ENCODE measurements at regions not wholly inside any gene's neighbourhood (a gene's known extent, or its start where the extent isn't known, plus 50 kb on each side); places are given as distances from the start of the nearest gene placed in this dataset.

DNA sequence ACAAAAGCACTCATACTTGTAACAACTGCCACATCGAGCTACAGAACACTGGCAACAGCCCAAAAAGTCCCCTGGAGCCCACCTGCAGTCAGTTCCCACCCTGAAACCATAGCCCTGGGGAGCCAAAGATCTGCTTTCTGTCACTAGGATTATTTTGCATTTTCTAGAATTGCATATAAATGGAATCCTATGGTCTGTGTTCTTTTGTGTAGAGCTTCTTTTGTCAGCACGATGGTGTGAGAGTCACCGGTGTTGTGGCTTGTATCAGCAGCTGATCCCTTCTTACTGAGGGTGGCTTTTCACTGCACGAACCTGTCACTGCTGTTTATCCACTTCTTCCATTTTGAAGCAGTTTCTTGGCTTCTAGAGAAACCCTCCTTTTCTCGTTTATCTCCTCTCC is 60.1 kb upstream of the PRR23E start:
- DNase-seq, result no peak
- TF ChIP-seq, protein P1, sequence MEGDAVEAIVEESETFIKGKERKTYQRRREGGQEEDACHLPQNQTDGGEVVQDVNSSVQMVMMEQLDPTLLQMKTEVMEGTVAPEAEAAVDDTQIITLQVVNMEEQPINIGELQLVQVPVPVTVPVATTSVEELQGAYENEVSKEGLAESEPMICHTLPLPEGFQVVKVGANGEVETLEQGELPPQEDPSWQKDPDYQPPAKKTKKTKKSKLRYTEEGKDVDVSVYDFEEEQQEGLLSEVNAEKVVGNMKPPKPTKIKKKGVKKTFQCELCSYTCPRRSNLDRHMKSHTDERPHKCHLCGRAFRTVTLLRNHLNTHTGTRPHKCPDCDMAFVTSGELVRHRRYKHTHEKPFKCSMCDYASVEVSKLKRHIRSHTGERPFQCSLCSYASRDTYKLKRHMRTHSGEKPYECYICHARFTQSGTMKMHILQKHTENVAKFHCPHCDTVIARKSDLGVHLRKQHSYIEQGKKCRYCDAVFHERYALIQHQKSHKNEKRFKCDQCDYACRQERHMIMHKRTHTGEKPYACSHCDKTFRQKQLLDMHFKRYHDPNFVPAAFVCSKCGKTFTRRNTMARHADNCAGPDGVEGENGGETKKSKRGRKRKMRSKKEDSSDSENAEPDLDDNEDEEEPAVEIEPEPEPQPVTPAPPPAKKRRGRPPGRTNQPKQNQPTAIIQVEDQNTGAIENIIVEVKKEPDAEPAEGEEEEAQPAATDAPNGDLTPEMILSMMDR (IDR thresholded peaks at IDR 0.05), result no peak
- intact Hi-C loops (cut with DNase I), result no loop called here
- H3K9ac ChIP-seq (ENCODE audit: low read depth in 2 of 2, low read length in 2 of 2), result no peak overlapping the region
- H3K27ac ChIP-seq, result no peak overlapping the region
- H3K9me3 ChIP-seq, result no peaks in the 10 kb centered on the region
- H3K4me1 ChIP-seq, result no peaks in the 10 kb centered on the region
- H3K36me3 ChIP-seq, result no peaks in the 10 kb centered on the region
- H3K27me3 ChIP-seq, result peaks cover 29% of the 10 kb centered on the region
- no peak overlapping the region for H3K4me3 ChIP-seq

DNA sequence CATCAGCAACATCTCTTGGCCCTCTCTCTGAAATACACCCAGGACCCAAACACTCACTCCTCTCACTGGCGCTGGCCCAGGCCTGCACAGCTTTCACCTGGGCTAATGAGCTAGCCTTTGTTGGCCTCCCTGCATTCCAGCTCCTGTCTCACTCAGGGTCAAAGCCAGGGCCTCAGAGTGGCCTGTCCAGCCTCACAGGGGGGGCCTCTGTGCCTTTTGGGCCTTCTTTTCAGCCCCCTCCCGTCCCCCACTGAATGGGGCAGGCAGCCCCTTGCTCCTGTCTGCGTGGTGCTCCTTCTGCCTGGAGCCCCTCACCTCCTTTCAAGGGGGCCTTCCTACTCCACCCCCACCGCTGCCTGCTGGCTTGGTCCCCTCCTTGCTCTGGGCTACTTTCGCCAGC is 59.0 kb upstream of the PRR23E start:
- TF ChIP-seq, protein P1 (IDR thresholded peaks at IDR 0.05), result no peak
- Histone ChIP-seq H3K27ac (no peak overlapping the region), H3K36me3 (no peaks in the 10 kb centered on the region), H3K9me3 (no peaks in the 10 kb centered on the region), H3K27me3 (peaks cover 29% of the 10 kb centered on the region), H3K9ac (ENCODE audit: low read depth in 2 of 2, low read length in 2 of 2) (no peak overlapping the region), H3K4me3 (no peak overlapping the region), H3K4me1 (no peaks in the 10 kb centered on the region)
- intact Hi-C loops (cut with DNase I), result no loop called here
- DNase-seq, result no peak

DNA sequence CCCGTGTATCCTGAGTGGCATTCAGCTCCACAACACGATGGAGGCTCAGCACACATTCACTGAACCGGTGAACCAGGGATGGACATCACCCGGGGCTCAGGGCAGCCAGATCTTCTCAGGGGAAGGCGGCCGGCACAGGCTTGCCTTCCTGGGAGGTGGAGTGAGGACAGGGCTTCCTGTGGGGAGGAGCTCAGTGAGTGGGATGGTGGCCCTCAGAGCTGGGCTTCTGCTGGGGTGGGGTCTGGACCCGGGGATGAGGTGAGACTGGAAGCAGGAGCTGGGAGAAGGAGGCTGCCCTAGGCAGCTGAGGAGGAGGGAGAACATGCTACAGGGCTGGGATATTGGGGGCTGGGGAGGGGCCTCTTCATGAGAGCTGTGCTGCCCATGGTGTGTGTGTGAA is 58.5 kb upstream of the PRR23E start:
- Histone ChIP-seq H3K9me3 (no peaks in the 10 kb centered on the region), H3K36me3 (no peaks in the 10 kb centered on the region), H3K9ac (ENCODE audit: low read depth in 2 of 2, low read length in 2 of 2) (no peak overlapping the region), H3K27me3 (peaks cover 29% of the 10 kb centered on the region), H3K27ac (no peak overlapping the region), H3K4me1 (no peaks in the 10 kb centered on the region), H3K4me3 (no peak overlapping the region)
- no peak for DNase-seq
- TF ChIP-seq, protein P1 (IDR thresholded peaks at IDR 0.05), result no peak
- intact Hi-C loops (cut with DNase I), result no loop called here

DNA sequence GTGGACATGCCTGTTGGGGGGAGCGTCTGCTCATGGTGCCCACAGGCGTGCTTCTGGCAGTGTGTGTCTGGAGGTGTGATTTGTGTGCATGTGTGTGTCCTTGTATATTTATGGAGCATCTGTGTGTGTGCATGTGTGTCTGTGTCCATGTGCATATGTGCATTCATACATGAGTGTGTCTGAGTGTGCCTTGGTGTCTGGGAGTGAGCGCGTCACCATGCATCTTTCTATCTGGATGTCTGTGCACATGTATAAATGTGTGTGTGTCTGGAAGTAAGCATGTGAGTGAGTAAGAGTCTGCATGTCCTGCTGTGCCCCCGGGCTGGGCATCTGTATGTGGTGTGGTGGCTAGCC is 58.1 kb upstream of the PRR23E start:
- intact Hi-C loops (cut with DNase I), result no loop called here
- TF ChIP-seq, protein P1 (IDR thresholded peaks at IDR 0.05), result no peak
- Histone ChIP-seq H3K4me3 (peak overlapping the region; percentile 9), H3K27ac (no peak overlapping the region), H3K4me1 (no peaks in the 10 kb centered on the region), H3K9ac (ENCODE audit: low read depth in 2 of 2, low read length in 2 of 2) (no peak overlapping the region), H3K36me3 (no peaks in the 10 kb centered on the region), H3K9me3 (no peaks in the 10 kb centered on the region), H3K27me3 (peaks cover 29% of the 10 kb centered on the region)
- DNase-seq, result no peak

DNA sequence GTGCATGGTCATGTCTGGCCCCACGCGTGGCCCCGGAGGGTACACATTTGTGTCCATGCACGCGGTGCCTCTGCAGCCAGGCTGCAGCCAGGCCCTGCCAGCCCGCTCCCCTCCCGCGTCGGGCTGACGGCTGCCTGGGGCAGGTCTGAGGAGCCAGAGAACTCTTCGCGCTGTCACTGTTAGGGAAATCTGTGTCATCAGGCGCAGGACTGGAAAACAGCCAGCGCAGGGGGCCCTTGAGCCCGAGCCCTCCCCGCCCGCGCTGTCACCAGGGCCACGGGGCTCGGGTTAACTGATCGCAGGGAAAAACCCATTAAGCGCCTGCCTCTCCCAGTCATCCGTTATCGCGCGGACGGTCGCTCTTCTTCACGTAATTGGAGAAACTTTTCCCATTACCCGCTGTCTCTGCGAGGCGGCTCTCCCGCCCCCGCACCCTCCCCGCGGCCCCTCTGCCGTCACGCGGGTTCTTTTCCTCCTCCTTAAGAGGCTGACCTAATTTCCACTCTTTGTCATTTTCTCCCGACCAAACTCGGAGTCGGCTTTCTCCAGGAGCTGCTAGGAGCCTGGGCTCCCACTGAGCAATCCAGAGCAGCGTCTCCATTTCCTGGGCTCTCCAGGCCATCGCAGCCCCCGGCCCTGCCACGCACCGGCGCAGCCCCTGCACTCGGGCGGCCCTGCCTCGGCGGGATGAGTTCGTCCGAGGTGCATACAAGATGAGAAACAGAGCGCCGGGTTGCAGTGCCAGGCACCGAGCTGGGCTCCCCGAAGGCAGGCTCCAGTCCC is 57.5 kb upstream of the PRR23E start:
- H3K27me3 ChIP-seq, result peaks cover 29% of the 10 kb centered on the region
- H3K4me1 ChIP-seq, result no peaks in the 10 kb centered on the region
- intact Hi-C loops (cut with DNase I), result no loop called here
- no peak for DNase-seq
- H3K9ac ChIP-seq (ENCODE audit: low read depth in 2 of 2, low read length in 2 of 2), result no peak overlapping the region
- H3K27ac ChIP-seq, result no peak overlapping the region
- peak overlapping the region; percentile 9 for H3K4me3 ChIP-seq
- H3K36me3 ChIP-seq, result no peaks in the 10 kb centered on the region
- TF ChIP-seq, protein P1 (IDR thresholded peaks at IDR 0.05), result no peak
- no peaks in the 10 kb centered on the region for H3K9me3 ChIP-seq

All from colonic mucosa (tissue), 4 donors.